Spleen (tissue), 11 donors: ENCODE measurements at regions not wholly inside any gene's neighbourhood (a gene's known extent, or its start where the extent isn't known, plus 50 kb on each side); places are given as distances from the start of the nearest gene placed in this dataset.

ENCODE experiments used
- DNase-seq: peaks from one replicate; pipeline ENCODE4 v3.0.0-alpha.2; 2020
- H3K27ac ChIP-seq, 8 donors: fragments of 200-600 bp; sonication (generic) in 7 of 8; 1 replicate in 4 of 8; 2 replicates in 4 of 8; pipeline versions ENCODE4 v1.5.0 to v1.8.0; 2016 to 2021; ENCODE audit warnings: inconsistent platforms in 4 of 8, mild to moderate bottlenecking in 4 of 8, moderate library complexity in 1 of 8
- H3K27me3 ChIP-seq, 7 donors: fragments of 200-600 bp; sonication (generic) in 6 of 7; replicated peaks in 1 of 7; 1 replicate in 4 of 7; 2 replicates in 3 of 7; pipeline versions ENCODE4 v1.5.0 to v1.8.0; 2016 to 2021; ENCODE audit warnings: inconsistent platforms in 3 of 7, mild to moderate bottlenecking in 1 of 7
- H3K36me3 ChIP-seq, 6 donors: fragments of 200-600 bp; sonication (generic) in 5 of 6; 1 replicate in 4 of 6; 2 replicates in 2 of 6; pipeline versions ENCODE4 v1.5.0 to v1.8.0; 2016 to 2021; ENCODE audit warnings: inconsistent platforms in 2 of 6
- H3K4me1 ChIP-seq, 6 donors: fragments of 200-600 bp; sonication (generic) in 5 of 6; 1 replicate in 3 of 6; 2 replicates in 3 of 6; pipeline versions ENCODE4 v1.5.0 to v1.8.0; 2016 to 2021; ENCODE audit warnings: inconsistent platforms in 3 of 6
- H3K4me3 ChIP-seq, 8 donors: fragments of 200-600 bp; sonication (generic) in 7 of 8; 1 replicate in 4 of 8; 2 replicates in 4 of 8; pipeline versions ENCODE4 v1.5.0 to v1.8.0; 2016 to 2021; ENCODE audit warnings: inconsistent platforms in 4 of 8, mild to moderate bottlenecking in 4 of 8, moderate library complexity in 2 of 8
- H3K9me3 ChIP-seq, 8 donors: fragments of 200-600 bp; sonication (generic) in 7 of 8; 1 replicate in 4 of 8; 2 replicates in 4 of 8; pipeline versions ENCODE4 v1.5.0 to v1.8.0; 2016 to 2021; ENCODE audit warnings: inconsistent platforms in 4 of 8
- CTCF ChIP-seq, 11 experiments: fragments of 200-600 bp in 7 of 11; fragments of 450-650 bp in 4 of 11; sonication (generic) in 4 of 11; IDR thresholded peaks in 8 of 11; conservative IDR thresholded peaks in 3 of 11; 1 replicate in 7 of 11; 2 replicates in 4 of 11; pipeline versions ENCODE4 v1.4.0 to v1.8.0; 2016 to 2021; ENCODE audit warnings: antibody characterized with exemption in 11 of 11, inconsistent platforms in 4 of 11, mild to moderate bottlenecking in 1 of 11
- POLR2A ChIP-seq, 3 donors: fragments of 450-650 bp; IDR thresholded peaks; one replicate each; pipeline ENCODE4 v1.5.1; 2017; ENCODE audit warnings: antibody characterized with exemption in 3 of 3, mild to moderate bottlenecking in 1 of 3
- POLR2AphosphoS5 ChIP-seq, 3 donors: sonication (generic); formaldehyde crosslinking; IDR thresholded peaks; one replicate each; pipeline ENCODE4 v1.5.1; 2017; ENCODE audit warnings: antibody characterized with exemption in 3 of 3
- WGBS, 5 donors: extraction: QIAGEN DNeasy Blood & Tissue Kit in 3 of 5; methylation state at CpG; one replicate each; pipeline versions ENCODE4 v1.1.5 to v1.1.7; 2013 to 2018; 5-methylcytosine and 5-hydroxymethylcytosine counted together
- intact Hi-C: fragments of 100-400 bp; cut with DNase I; formaldehyde crosslinking; loops from one replicate; pipeline ENCODE4 v1.15.0; 2023; ENCODE audit warnings: low total_unique reads
- donor health status: healthy with polysubstance abuse.
- donor health status: DM: no; HTN: no; CAD: no; lungs with moderate emphysema.
- donor health status: DM: no; HTN: no; CAD: no.
- donor health status: Bipolar disorder and iron deficiency.
- donor health status: healthy.
- donor health status: DM: no; HTN: no; CAD: no.
- donor health status: DM: yes; HTN: yes; CAD: no.

- no peak for TF ChIP-seq POLR2AphosphoS5 (IDR thresholded peaks at IDR 0.05)
- TF ChIP-seq CTCF (IDR thresholded peaks at IDR 0.05 in 8 of 11, conservative IDR thresholded peaks at IDR 0.05 in 3 of 11), result no peak
- TF ChIP-seq POLR2A (IDR thresholded peaks at IDR 0.05), result no peak
- Histone ChIP-seq H3K27ac (no peak overlapping the region), H3K9me3 (peaks cover 0 to 13% (median 2%) of the 10 kb centered on the region in 8 donors), H3K36me3 (no peaks in the 10 kb centered on the region), H3K4me3 (no peak overlapping the region), H3K4me1 (no peaks in the 10 kb centered on the region), H3K27me3 (no peaks in the 10 kb centered on the region)
- intact Hi-C loops, result no loop called here
- DNase-seq, result no peak
Measured at GRCh38 chr3:145620486-145620885, 540.5 kb downstream of the PLOD2 start.

- Histone ChIP-seq H3K27ac (no peak overlapping the region), H3K27me3 (no peaks in the 10 kb centered on the region), H3K4me1 (no peaks in the 10 kb centered on the region), H3K9me3 (no peaks in the 10 kb centered on the region), H3K36me3 (no peaks in the 10 kb centered on the region), H3K4me3 (no peak overlapping the region)
- no peak for TF ChIP-seq POLR2AphosphoS5 (IDR thresholded peaks at IDR 0.05)
- TF ChIP-seq POLR2A (IDR thresholded peaks at IDR 0.05), result no peak
- TF ChIP-seq CTCF (IDR thresholded peaks at IDR 0.05 in 8 of 11, conservative IDR thresholded peaks at IDR 0.05 in 3 of 11), result no peak
- intact Hi-C loops, result no loop called here
- DNase-seq, result no peak
Measured at GRCh38 chr3:145623349-145623748, 537.6 kb downstream of the PLOD2 start.

- Histone ChIP-seq H3K4me3 (no peak overlapping the region), H3K27me3 (no peaks in the 10 kb centered on the region), H3K9me3 (peaks cover 0 to 36% (median 24%) of the 10 kb centered on the region in 8 donors), H3K27ac (no peak overlapping the region), H3K4me1 (no peaks in the 10 kb centered on the region), H3K36me3 (no peaks in the 10 kb centered on the region)
- no peak for TF ChIP-seq CTCF (IDR thresholded peaks at IDR 0.05 in 8 of 11, conservative IDR thresholded peaks at IDR 0.05 in 3 of 11)
- TF ChIP-seq POLR2AphosphoS5 (IDR thresholded peaks at IDR 0.05), result no peak
- no peak for TF ChIP-seq POLR2A (IDR thresholded peaks at IDR 0.05)
- intact Hi-C loops, result no loop called here
- no peak for DNase-seq
Measured at GRCh38 chr3:145628211-145628610, 532.8 kb downstream of the PLOD2 start.

GRCh38 chr3:145637105-145637504 lies 523.9 kb downstream of the PLOD2 start:
- Histone ChIP-seq H3K36me3 (no peaks in the 10 kb centered on the region), H3K4me3 (no peak overlapping the region), H3K9me3 (peaks cover 0 to 16% (median 8%) of the 10 kb centered on the region in 8 donors), H3K27me3 (no peaks in the 10 kb centered on the region), H3K4me1 (no peaks in the 10 kb centered on the region), H3K27ac (no peak overlapping the region)
- 57 to 84% (median 73%) methylated on average over 1 of the region's 1 CpG for WGBS, 5 donors
- TF ChIP-seq POLR2A (IDR thresholded peaks at IDR 0.05), result no peak
- no peak for TF ChIP-seq POLR2AphosphoS5 (IDR thresholded peaks at IDR 0.05)
- no peak for TF ChIP-seq CTCF (IDR thresholded peaks at IDR 0.05 in 8 of 11, conservative IDR thresholded peaks at IDR 0.05 in 3 of 11)
- intact Hi-C loops, result no loop called here
- no peak for DNase-seq
